ENCODE measurements at regions not wholly inside any gene's neighbourhood (a gene's known extent, or its start where the extent isn't known, plus 50 kb on each side); places are given as distances from the start of the nearest gene placed in this dataset.

DNA sequence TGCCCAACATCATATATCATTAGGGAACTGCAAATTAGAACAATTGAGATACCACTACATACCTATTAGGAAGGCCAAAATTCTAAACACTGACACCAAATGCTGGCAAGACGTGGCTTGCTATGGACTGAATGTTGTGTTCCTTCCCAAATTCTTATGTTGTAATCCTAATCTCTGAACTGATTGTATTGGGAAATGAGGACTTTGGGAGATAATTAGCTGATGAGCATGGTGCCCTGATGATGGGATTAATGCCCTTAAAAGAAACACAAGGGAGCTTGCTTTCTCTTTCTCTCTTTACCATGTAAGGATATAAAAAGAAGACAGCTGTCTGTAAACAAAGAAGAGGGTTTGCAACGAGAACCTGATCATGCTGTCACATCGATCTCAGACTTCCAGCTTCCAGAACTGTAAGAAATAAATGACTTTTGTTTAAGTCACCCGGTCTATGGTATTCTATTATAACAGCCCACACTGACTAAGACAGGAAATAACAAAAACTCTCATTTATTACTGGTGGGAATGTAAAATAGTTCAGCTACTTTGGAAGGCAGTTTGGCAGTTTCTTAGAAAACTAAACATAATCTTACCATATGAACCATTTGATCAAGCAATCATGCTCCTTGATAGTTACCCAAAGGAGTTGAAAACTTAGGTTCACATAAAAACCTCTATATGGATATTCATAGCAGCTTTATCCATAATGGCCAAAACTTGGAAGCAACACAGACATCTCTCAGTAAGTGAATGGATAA is 458.3 kb upstream of the CBLB start:
- Histone ChIP-seq H3K9ac (no peak overlapping the region), H3K4me1 (no peaks in the 10 kb centered on the region), H4K20me1 (no peaks in the 10 kb centered on the region), H3K27me3 (no peaks in the 10 kb centered on the region), H3K9me3 (peaks cover 11% of the 10 kb centered on the region), H3K4me2 (no peak overlapping the region), H3K27ac (no peak overlapping the region), H3K36me3 (no peaks in the 10 kb centered on the region), H3K4me3 (no peak overlapping the region)
- no peak for TF ChIP-seq Cebpa-rat (IDR thresholded peaks at IDR 0.05)

GRCh38 chr3:106327696-106328025 is 458.8 kb upstream of the CBLB start:
- Histone ChIP-seq H3K4me3 (no peak overlapping the region), H3K27ac (no peak overlapping the region), H3K9ac (no peak overlapping the region), H3K4me2 (no peak overlapping the region), H3K36me3 (no peaks in the 10 kb centered on the region), H3K9me3 (peaks cover 11% of the 10 kb centered on the region), H4K20me1 (no peaks in the 10 kb centered on the region), H3K4me1 (no peaks in the 10 kb centered on the region), H3K27me3 (no peaks in the 10 kb centered on the region)
- no peak for TF ChIP-seq Cebpa-rat (IDR thresholded peaks at IDR 0.05)

- no peak for TF ChIP-seq Cebpa-rat (IDR thresholded peaks at IDR 0.05)
Measured at GRCh38 chr3:106328224-106328623, 459.4 kb upstream of the CBLB start.

DNA sequence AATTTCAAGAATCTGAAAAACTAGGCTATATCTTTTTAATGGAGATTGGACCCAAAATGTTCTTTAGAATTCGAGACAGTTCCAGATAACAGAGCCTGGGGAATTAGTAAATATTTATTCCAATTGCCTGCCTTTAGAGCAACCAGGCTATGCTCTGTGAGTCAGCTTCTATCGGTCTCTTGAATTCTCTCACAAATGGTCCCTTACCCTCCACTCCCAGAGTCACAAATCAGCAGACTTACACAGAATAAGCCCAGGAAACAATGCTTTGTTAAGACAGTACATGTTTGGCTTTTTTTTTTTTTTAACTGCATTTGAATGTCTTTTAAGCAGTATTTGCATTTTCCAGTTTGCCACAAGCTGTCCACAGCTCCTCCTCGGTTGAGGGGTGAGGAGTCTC is 460.7 kb upstream of the CBLB start:
- H3K4me3 ChIP-seq = no peak overlapping the region
- no peaks in the 10 kb centered on the region for H3K36me3 ChIP-seq
- TF ChIP-seq Cebpa-rat (IDR thresholded peaks at IDR 0.05) = no peak
- peaks cover under 1% of the 10 kb centered on the region; the same call in 1 of the 2 replicates for H3K9me3 ChIP-seq
- H3K27ac ChIP-seq = no peak overlapping the region
- H3K27me3 ChIP-seq = no peaks in the 10 kb centered on the region
- no peaks in the 10 kb centered on the region for H4K20me1 ChIP-seq
- H3K9ac ChIP-seq = no peak overlapping the region
- H3K4me2 ChIP-seq = no peak overlapping the region
- H3K4me1 ChIP-seq = no peaks in the 10 kb centered on the region

More at GRCh38 chr3:106328224-106328623, 459.4 kb upstream of the CBLB start:
- peaks cover 11% of the 10 kb centered on the region for H3K9me3 ChIP-seq
- H3K4me2 ChIP-seq = no peak overlapping the region
- no peaks in the 10 kb centered on the region for H3K27me3 ChIP-seq
- H3K36me3 ChIP-seq = no peaks in the 10 kb centered on the region
- no peaks in the 10 kb centered on the region for H4K20me1 ChIP-seq
- H3K27ac ChIP-seq = no peak overlapping the region
- no peak overlapping the region for H3K4me3 ChIP-seq
- no peak overlapping the region for H3K9ac ChIP-seq
- no peaks in the 10 kb centered on the region for H3K4me1 ChIP-seq

GRCh38 chr3:106331636-106332035 is 462.8 kb upstream of the CBLB start:
- no peaks in the 10 kb centered on the region for H4K20me1 ChIP-seq
- H3K4me3 ChIP-seq = no peak overlapping the region
- TF ChIP-seq Cebpa-rat (IDR thresholded peaks at IDR 0.05) = no peak
- no peaks in the 10 kb centered on the region for H3K36me3 ChIP-seq
- H3K9me3 ChIP-seq = no peaks in the 10 kb centered on the region
- no peak overlapping the region for H3K9ac ChIP-seq
- H3K4me2 ChIP-seq = no peak overlapping the region
- H3K27me3 ChIP-seq = no peaks in the 10 kb centered on the region
- H3K27ac ChIP-seq = no peak overlapping the region
- no peaks in the 10 kb centered on the region for H3K4me1 ChIP-seq

- Histone ChIP-seq H3K4me1 (no peaks in the 10 kb centered on the region), H3K27me3 (no peaks in the 10 kb centered on the region)
- TF ChIP-seq Cebpa-rat (IDR thresholded peaks at IDR 0.05) = no peak
Measured at GRCh38 chr3:106332129-106332528, 463.3 kb upstream of the CBLB start.

GRCh38 chr3:106332884-106333283 is 464.1 kb upstream of the CBLB start:
- H3K4me2 ChIP-seq = no peak overlapping the region
- H3K36me3 ChIP-seq = no peaks in the 10 kb centered on the region
- no peaks in the 10 kb centered on the region for H3K27me3 ChIP-seq
- no peaks in the 10 kb centered on the region for H4K20me1 ChIP-seq
- no peak for TF ChIP-seq Cebpa-rat (IDR thresholded peaks at IDR 0.05)
- no peak overlapping the region for H3K9ac ChIP-seq
- H3K9me3 ChIP-seq = no peaks in the 10 kb centered on the region
- H3K27ac ChIP-seq = no peak overlapping the region
- no peak overlapping the region for H3K4me3 ChIP-seq
- H3K4me1 ChIP-seq = no peaks in the 10 kb centered on the region

More at GRCh38 chr3:106332129-106332528, 463.3 kb upstream of the CBLB start:
- Histone ChIP-seq H3K9me3 (no peaks in the 10 kb centered on the region), H3K27ac (no peak overlapping the region), H3K4me2 (no peak overlapping the region), H4K20me1 (no peaks in the 10 kb centered on the region), H3K36me3 (no peaks in the 10 kb centered on the region), H3K4me3 (no peak overlapping the region), H3K9ac (no peak overlapping the region)

DNA sequence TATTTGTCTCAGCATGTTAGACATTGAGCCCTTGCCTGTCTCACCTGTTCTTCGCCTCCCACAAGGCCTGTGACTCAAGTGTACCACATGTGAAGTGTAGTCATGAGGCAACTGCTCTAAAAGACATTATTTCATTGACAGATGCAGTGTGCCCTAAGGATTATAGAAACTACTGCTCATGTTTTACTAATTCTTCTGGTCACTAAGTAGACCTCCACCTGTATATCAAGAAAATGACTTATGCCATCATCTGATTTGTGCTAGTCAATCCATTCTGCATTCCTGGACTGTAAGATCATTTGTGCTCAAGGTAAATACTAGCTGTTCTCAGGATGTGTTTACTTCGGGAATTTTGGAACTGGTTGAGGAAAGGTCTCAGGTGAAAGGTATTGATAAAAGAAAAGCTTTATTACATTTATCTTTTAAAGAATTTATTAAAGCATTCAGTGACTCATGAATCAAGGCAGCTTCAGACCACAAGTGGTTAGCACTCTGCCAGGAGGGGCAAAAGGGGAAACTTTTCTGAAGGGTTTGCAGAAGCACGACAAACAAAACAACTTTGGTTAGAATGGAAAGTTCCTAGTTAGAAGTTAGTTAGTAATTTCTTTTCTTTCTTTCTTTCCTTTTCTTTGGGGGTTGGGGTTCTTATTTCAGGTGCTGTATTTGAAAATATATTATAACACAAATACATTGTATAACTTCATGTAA is 465.3 kb upstream of the CBLB start:
- no peak overlapping the region for H3K4me2 ChIP-seq
- no peaks in the 10 kb centered on the region for H3K9me3 ChIP-seq
- no peak for TF ChIP-seq Cebpa-rat (IDR thresholded peaks at IDR 0.05)
- H3K27ac ChIP-seq = no peak overlapping the region
- no peaks in the 10 kb centered on the region for H3K4me1 ChIP-seq
- no peaks in the 10 kb centered on the region for H4K20me1 ChIP-seq
- no peaks in the 10 kb centered on the region for H3K27me3 ChIP-seq
- no peak overlapping the region for H3K9ac ChIP-seq
- no peaks in the 10 kb centered on the region for H3K36me3 ChIP-seq
- no peak overlapping the region for H3K4me3 ChIP-seq

- Histone ChIP-seq H3K27me3 (no peaks in the 10 kb centered on the region), H3K27ac (no peak overlapping the region), H3K4me1 (no peaks in the 10 kb centered on the region), H3K9me3 (no peaks in the 10 kb centered on the region), H4K20me1 (no peaks in the 10 kb centered on the region), H3K4me3 (no peak overlapping the region), H3K9ac (no peak overlapping the region), H3K4me2 (no peak overlapping the region), H3K36me3 (no peaks in the 10 kb centered on the region)
- TF ChIP-seq Cebpa-rat (IDR thresholded peaks at IDR 0.05) = no peak
Measured at GRCh38 chr3:106336619-106337018, 467.8 kb upstream of the CBLB start.

GRCh38 chr3:106337116-106337515 is 468.3 kb upstream of the CBLB start:
- Histone ChIP-seq H3K9ac (no peak overlapping the region), H4K20me1 (no peaks in the 10 kb centered on the region), H3K27ac (no peak overlapping the region), H3K9me3 (no peaks in the 10 kb centered on the region), H3K4me2 (no peak overlapping the region), H3K4me3 (no peak overlapping the region), H3K27me3 (no peaks in the 10 kb centered on the region), H3K36me3 (no peaks in the 10 kb centered on the region), H3K4me1 (no peaks in the 10 kb centered on the region)
- TF ChIP-seq Cebpa-rat (IDR thresholded peaks at IDR 0.05) = no peak

Data from BLaER1 (cell line).